ENCODE measurements at regions not wholly inside any gene's neighbourhood (a gene's known extent, or its start where the extent isn't known, plus 50 kb on each side); places are given as distances from the start of the nearest gene placed in this dataset.
"Not testable (repeated sequence)": the region's sequence is repeated elsewhere in the genome, so short reads cannot be mapped to it uniquely, and the experiment has no call there.

- DNase-seq (ENCODE audit: low spot score); intact Hi-C loops (cut with DNase I): not testable (repeated sequence)
Observed at GRCh38 chr4:179726491-179726890, 2284.3 kb upstream of the AGA start.

- intact Hi-C loops (cut with DNase I) = no loop called here
- DNase-seq (ENCODE audit: low spot score) = no peak
Observed at GRCh38 chr4:179728305-179728704, 2286.1 kb upstream of the AGA start.

- DNase-seq (ENCODE audit: low spot score); intact Hi-C loops (cut with DNase I): not testable (repeated sequence)
Observed at GRCh38 chr4:179736820-179737219, 2294.6 kb upstream of the AGA start.

- no peak for DNase-seq (ENCODE audit: low spot score)
- intact Hi-C loops (cut with DNase I) = no loop called here
Observed at GRCh38 chr4:179738822-179739221, 2296.6 kb upstream of the AGA start.

- DNase-seq (ENCODE audit: low spot score) = no peak
- intact Hi-C loops (cut with DNase I) = no loop called here
Observed at GRCh38 chr4:179747218-179747910, 2305.1 kb upstream of the AGA start.

- intact Hi-C loops (cut with DNase I) = no loop called here
- no peak for DNase-seq (ENCODE audit: low spot score)
Observed at GRCh38 chr4:179748837-179749236, 2306.6 kb upstream of the AGA start.

GRCh38 chr4:179750374-179750773, 2308.1 kb upstream of the AGA start:
- intact Hi-C loops (cut with DNase I) = no loop called here
- no peak for DNase-seq (ENCODE audit: low spot score)

- intact Hi-C loops (cut with DNase I) = no loop called here
- no peak for DNase-seq (ENCODE audit: low spot score)
Observed at GRCh38 chr4:179751669-179752068, 2309.4 kb upstream of the AGA start.

GRCh38 chr4:179755322-179755721, 2313.1 kb upstream of the AGA start:
- intact Hi-C loops (cut with DNase I) = no loop called here
- no peak for DNase-seq (ENCODE audit: low spot score)

- no peak for DNase-seq (ENCODE audit: low spot score)
- intact Hi-C loops (cut with DNase I) = no loop called here
Observed at GRCh38 chr4:179757641-179758040, 2315.4 kb upstream of the AGA start.

GRCh38 chr4:179762840-179763239, 2320.6 kb upstream of the AGA start:
- no peak for DNase-seq (ENCODE audit: low spot score)
- intact Hi-C loops (cut with DNase I) = no loop called here

GRCh38 chr4:179766938-179767337, 2324.7 kb upstream of the AGA start:
- intact Hi-C loops (cut with DNase I) = no loop called here
- no peak for DNase-seq (ENCODE audit: low spot score)

- intact Hi-C loops (cut with DNase I) = no loop called here
- no peak for DNase-seq (ENCODE audit: low spot score)
Observed at GRCh38 chr4:179768996-179769395, 2326.8 kb upstream of the AGA start.

GRCh38 chr4:179797738-179798137, 2355.5 kb upstream of the AGA start:
- DNase-seq (ENCODE audit: low spot score) = no peak
- intact Hi-C loops (cut with DNase I) = no loop called here

- intact Hi-C loops (cut with DNase I) = no loop called here
Observed at GRCh38 chr4:179803857-179804256, 2361.6 kb upstream of the AGA start.

GRCh38 chr4:179804440-179804839, 2362.2 kb upstream of the AGA start:
- intact Hi-C loops (cut with DNase I) = no loop called here
- DNase-seq (ENCODE audit: low spot score) = no peak

More at GRCh38 chr4:179803857-179804256, 2361.6 kb upstream of the AGA start:
- DNase-seq (ENCODE audit: low spot score) = no peak

- DNase-seq (ENCODE audit: low spot score) = no peak
- intact Hi-C loops (cut with DNase I) = no loop called here
Observed at GRCh38 chr4:179817317-179817716, 2375.1 kb upstream of the AGA start.

GRCh38 chr4:179823342-179823741, 2381.1 kb upstream of the AGA start:
- no peak for DNase-seq (ENCODE audit: low spot score)
- intact Hi-C loops (cut with DNase I) = no loop called here

GRCh38 chr4:179831274-179831673, 2389.0 kb upstream of the AGA start:
- intact Hi-C loops (cut with DNase I) = no loop called here
- no peak for DNase-seq (ENCODE audit: low spot score)

GRCh38 chr4:179836179-179837075, 2394.2 kb upstream of the AGA start:
- no peak for DNase-seq (ENCODE audit: low spot score)
- intact Hi-C loops (cut with DNase I) = no loop called here

- intact Hi-C loops (cut with DNase I) = no loop called here
- no peak for DNase-seq (ENCODE audit: low spot score)
Observed at GRCh38 chr4:179843370-179843769, 2399.8 kb upstream of the TENM3 start.
